AG09319 (cell line): ENCODE measurements at regions not wholly inside any gene's neighbourhood (a gene's known extent, or its start where the extent isn't known, plus 50 kb on each side); places are given as distances from the start of the nearest gene placed in this dataset.

ENCODE experiments used
- DNase-seq: peaks from one replicate; pipeline ENCODE4 v3.0.0-alpha.2; 2010; ENCODE audit warnings: low read depth; ENCODE audit errors: extremely low read depth
- CTCF ChIP-seq: IDR thresholded peaks from 2 replicates; pipeline ENCODE4 v1.5.1; 2011; ENCODE audit warnings: low read depth, mild to moderate bottlenecking, inconsistent platforms, low read length, moderate library complexity

DNA sequence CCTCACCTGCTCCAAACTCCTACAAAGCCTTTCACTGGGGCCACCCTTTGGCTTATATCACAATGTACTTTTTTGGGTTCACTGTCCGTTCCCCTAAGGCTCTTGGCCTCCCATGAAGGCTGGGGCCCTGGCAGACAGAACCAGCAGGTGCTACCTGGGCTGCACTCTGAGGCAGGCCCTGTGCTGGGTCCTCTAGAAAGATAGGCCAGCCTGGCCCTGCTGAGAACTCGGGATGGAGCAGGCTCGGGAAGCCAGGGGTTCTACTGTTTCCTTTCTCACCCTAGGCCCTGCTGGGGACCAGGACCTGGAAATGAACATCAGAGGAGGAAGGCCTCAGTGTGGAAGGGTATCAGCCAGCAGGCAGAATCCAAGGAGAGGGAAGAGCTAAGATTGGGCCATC lies 79.5 kb downstream of the MRPL14 start:
- no peak for TF ChIP-seq CTCF

DNA sequence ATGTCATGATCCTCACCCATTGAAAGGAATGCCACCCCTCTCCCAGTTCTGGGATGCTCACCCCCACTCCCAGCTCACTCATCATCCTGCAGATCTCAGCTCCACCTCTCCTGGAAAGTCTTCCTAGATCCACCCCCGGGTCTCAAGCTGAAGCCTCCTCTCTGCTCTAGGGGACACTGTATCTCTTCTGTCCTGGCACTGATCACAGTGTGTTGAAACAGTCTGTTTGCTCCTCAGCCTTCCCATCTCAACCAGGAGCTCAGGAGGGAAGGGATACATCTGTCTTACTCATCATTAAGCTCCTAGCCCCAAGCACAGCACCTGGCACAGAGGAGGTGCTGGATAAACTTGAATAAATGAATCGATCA lies 80.1 kb downstream of the MRPL14 start:
- no peak for TF ChIP-seq CTCF
- no peak for DNase-seq

More for the DNA sequence above, 79.5 kb downstream of the MRPL14 start:
- no peak for DNase-seq

- TF ChIP-seq CTCF, result no peak
- no peak for DNase-seq
Observed at GRCh38 chr6:44046516-44047178, 80.6 kb downstream of the MRPL14 start.

DNA sequence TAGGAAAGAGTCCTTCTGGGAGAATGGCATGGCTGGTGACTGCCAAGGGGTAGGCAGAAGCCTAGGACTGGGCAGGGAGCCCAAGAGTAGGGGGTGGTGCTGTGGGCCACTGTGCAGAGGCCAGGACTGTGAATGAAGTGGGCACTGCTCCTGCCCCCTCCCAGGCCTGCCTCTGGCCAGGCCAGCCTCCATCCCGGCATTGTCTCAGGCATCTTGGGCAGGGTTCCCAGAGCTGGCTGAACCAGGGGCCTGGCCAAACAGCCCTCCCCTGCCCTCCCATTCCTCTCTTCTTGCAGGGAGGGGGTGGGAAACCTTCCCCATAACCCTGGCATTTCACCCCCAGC lies 81.6 kb downstream of the MRPL14 start:
- DNase-seq, result no peak

GRCh38 chr6:44044940-44045671 lies 82.1 kb downstream of the MRPL14 start:
- no peak for TF ChIP-seq CTCF
- DNase-seq, result no peak

More for the DNA sequence above, 81.6 kb downstream of the MRPL14 start:
- TF ChIP-seq CTCF, result no peak

DNA sequence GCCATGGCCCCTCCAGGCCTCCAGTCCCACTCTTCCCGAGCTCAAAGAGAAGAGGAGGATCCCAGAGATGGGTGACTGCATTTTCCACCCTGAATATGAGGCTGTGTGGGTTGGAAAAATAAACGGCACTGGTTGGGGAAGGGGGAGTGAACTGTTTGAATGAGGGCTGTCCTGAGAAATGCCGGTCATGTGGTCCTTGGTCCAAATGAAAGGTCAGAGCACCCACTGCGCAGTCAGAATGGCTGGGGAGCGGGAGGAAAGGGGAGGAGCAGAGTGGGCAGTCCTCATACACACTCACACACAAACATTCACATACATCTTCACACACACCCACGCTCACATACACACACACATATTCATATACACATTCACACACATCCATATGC lies 83.1 kb downstream of the MRPL14 start:
- DNase-seq, result no peak
- TF ChIP-seq CTCF, result no peak

DNA sequence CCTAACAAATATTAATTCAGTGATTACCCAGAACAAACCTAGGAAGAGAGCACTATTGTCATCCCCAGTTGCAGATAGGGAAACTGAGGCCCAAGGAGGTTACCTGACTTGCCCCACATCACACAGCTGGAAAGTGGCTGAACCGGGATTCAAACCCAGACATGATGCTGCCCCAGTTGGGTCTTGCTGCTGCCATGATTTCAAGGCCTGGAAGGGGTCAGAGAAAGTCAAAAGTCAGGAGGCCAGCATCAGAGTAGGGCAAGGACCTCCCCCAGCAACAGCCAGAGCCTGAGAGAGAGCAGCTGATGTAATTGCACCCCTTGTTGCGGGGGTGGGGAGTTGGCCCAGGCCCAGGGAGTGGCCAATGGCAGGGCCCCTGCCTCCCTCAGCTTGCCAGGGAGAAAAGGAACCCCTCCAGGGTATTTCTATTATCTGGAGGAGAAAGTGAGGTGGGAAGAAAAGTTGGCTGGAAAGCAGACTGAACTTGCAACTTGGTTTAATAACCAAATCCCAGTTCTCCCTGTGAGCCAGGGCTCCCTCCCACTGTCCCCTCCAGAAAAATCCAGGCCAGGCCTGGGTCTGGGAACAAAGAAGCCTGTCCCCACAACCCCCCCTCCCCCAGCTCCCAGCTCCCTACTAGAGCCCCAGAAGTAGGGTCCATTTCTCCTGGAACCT lies 83.6 kb downstream of the MRPL14 start:
- TF ChIP-seq CTCF, result no peak
- DNase-seq, result no peak
